DOHH2 (cell line): ENCODE measurements at regions not wholly inside any gene's neighbourhood (a gene's known extent, or its start where the extent isn't known, plus 50 kb on each side); places are given as distances from the start of the nearest gene placed in this dataset.

ENCODE experiments used
- H3F3A ChIP-seq: fragments of 200-600 bp; sonication (generic), shearing (Covaris generic); 2 replicates; pipeline ENCODE4 v1.6.0; 2016; ENCODE audit warnings: antibody characterized with exemption, mild to moderate bottlenecking; ENCODE audit not compliant: control insufficient read depth, insufficient read depth
- H3K27ac ChIP-seq: fragments of 200-600 bp; sonication (generic); 2 replicates; pipeline ENCODE4 v1.5.1; 2014; ENCODE audit warnings: low read depth, mild to moderate bottlenecking, low read length, moderate library complexity
- H3K27me3 ChIP-seq: fragments of 200-600 bp; sonication (generic); 2 replicates; pipeline ENCODE4 v1.6.1; 2014; ENCODE audit warnings: mild to moderate bottlenecking, low read length, mixed read lengths; ENCODE audit not compliant: control insufficient read depth
- H3K36me3 ChIP-seq: fragments of 200-600 bp; sonication (generic); 2 replicates; pipeline ENCODE4 v1.6.1; 2014; ENCODE audit warnings: mild to moderate bottlenecking, low read length, moderate library complexity, mixed read lengths; ENCODE audit not compliant: control insufficient read depth
- H3K4me1 ChIP-seq: fragments of 200-600 bp; sonication (generic); 2 replicates; pipeline ENCODE4 v1.6.1; 2014; ENCODE audit warnings: mild to moderate bottlenecking, low read length, mixed read lengths; ENCODE audit not compliant: control insufficient read depth
- H3K4me2 ChIP-seq: fragments of 200-600 bp; sonication (generic); 2 replicates; pipeline ENCODE4 v1.6.0; 2014; ENCODE audit warnings: mild to moderate bottlenecking, low read length, moderate library complexity
- H3K4me3 ChIP-seq: fragments of 200-600 bp; sonication (generic); 2 replicates; pipeline ENCODE4 v1.5.1; 2014; ENCODE audit warnings: mild to moderate bottlenecking, low read length, mixed read lengths
- H3K79me2 ChIP-seq: fragments of 200-600 bp; sonication (generic); 2 replicates; pipeline ENCODE4 v1.6.1; 2014; ENCODE audit warnings: mild to moderate bottlenecking, low read length, mixed read lengths; ENCODE audit not compliant: control insufficient read depth
- H3K9me2 ChIP-seq: fragments of 200-600 bp; sonication (generic); replicated peaks from 2 replicates; pipeline ENCODE4 v1.6.1; 2014; ENCODE audit warnings: mild to moderate bottlenecking, low read length, mixed read lengths; ENCODE audit not compliant: control insufficient read depth
- H3K9me3 ChIP-seq: fragments of 200-600 bp; sonication (generic); 2 replicates; pipeline ENCODE4 v1.6.1; 2014; ENCODE audit warnings: antibody characterized with exemption, low read length, mixed read lengths; ENCODE audit not compliant: control insufficient read depth, insufficient read depth
- H4K20me1 ChIP-seq: fragments of 200-600 bp; sonication (generic); 2 replicates; pipeline ENCODE4 v1.6.0; 2014; ENCODE audit warnings: low read depth, mild to moderate bottlenecking, antibody characterized with exemption, low read length, moderate library complexity; ENCODE audit not compliant: control insufficient read depth, insufficient read depth
- EZH2phosphoT487 ChIP-seq: fragments of 200-600 bp; sonication (generic); IDR thresholded peaks from 2 replicates; pipeline ENCODE4 v1.6.1; 2017; ENCODE audit warnings: borderline replicate concordance, mild to moderate bottlenecking, antibody characterized with exemption, low read length, moderate library complexity, mixed read lengths
- TF ChIP-seq, protein P1 (sequence below): fragments of 200-600 bp; sonication (generic); IDR thresholded peaks from one replicate; pipeline ENCODE4 v1.5.1; 2014; ENCODE audit warnings: antibody characterized with exemption, mild to moderate bottlenecking, low read depth, low read length; ENCODE audit not compliant: poor library complexity, severe bottlenecking

DNA sequence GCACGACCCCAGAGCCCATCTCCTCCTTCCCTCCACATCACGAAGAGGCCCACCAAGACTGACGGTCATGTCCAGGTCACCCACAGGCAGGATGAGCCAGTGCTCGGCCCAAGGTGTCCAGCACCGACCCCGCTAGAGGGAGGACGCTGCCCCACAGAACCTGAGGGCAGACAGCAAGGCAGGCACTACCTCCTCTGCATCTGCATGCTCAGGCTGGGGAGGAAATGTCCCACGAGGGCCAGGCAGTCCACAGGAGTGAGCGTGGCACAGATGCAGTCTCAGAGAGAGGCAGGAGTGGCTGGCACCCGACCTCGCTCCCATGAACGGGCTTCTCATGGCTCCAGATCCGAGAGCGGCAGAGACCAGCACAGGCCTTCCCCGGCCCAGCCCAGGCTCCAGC is 133.2 kb downstream of the TUBA3C start:
- Histone ChIP-seq H3K4me3 (no peak overlapping the region), H3K36me3 (no peaks in the 10 kb centered on the region), H3K4me1 (no peaks in the 10 kb centered on the region), H3F3A (no peaks in the 10 kb centered on the region), H3K9me2 (no peaks in the 10 kb centered on the region), H3K79me2 (no peaks in the 10 kb centered on the region), H3K27ac (no peak overlapping the region), H3K4me2 (no peak overlapping the region), H3K9me3 (peaks cover 37% of the 10 kb centered on the region; the same call in 1 of the 2 replicates), H4K20me1 (no peaks in the 10 kb centered on the region), H3K27me3 (no peaks in the 10 kb centered on the region)
- TF ChIP-seq, protein P1, sequence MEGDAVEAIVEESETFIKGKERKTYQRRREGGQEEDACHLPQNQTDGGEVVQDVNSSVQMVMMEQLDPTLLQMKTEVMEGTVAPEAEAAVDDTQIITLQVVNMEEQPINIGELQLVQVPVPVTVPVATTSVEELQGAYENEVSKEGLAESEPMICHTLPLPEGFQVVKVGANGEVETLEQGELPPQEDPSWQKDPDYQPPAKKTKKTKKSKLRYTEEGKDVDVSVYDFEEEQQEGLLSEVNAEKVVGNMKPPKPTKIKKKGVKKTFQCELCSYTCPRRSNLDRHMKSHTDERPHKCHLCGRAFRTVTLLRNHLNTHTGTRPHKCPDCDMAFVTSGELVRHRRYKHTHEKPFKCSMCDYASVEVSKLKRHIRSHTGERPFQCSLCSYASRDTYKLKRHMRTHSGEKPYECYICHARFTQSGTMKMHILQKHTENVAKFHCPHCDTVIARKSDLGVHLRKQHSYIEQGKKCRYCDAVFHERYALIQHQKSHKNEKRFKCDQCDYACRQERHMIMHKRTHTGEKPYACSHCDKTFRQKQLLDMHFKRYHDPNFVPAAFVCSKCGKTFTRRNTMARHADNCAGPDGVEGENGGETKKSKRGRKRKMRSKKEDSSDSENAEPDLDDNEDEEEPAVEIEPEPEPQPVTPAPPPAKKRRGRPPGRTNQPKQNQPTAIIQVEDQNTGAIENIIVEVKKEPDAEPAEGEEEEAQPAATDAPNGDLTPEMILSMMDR: no peak
- TF ChIP-seq EZH2phosphoT487: no peak

DNA sequence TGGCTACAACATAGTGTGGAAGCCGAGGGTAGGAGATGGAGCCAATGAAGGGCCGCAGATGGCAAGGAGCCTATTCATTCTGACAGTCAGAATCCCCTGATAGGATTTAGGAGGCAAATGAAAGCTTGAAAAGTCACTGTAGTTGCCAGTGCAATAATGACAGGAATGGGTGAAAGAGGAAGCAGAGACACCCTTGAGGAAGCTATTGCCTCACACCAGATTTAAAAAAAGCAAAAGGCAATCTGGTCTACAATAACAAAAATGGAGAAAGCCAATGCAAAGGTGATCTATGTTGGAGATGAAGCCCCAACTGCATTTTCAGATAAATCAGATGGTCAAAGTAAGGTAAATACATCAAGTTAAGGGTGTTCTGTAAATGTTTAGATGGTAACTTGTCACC is 158.5 kb downstream of the TUBA3C start:
- TF ChIP-seq, protein P1: no peak
- no peak for TF ChIP-seq EZH2phosphoT487
- Histone ChIP-seq H3K4me1 (no peaks in the 10 kb centered on the region), H4K20me1 (no peaks in the 10 kb centered on the region), H3F3A (no peaks in the 10 kb centered on the region), H3K4me3 (no peak overlapping the region), H3K9me2 (no peaks in the 10 kb centered on the region), H3K27me3 (no peaks in the 10 kb centered on the region), H3K9me3 (no peaks in the 10 kb centered on the region; the same call in 1 of the 2 replicates), H3K4me2 (no peak overlapping the region), H3K27ac (no peak overlapping the region), H3K36me3 (no peaks in the 10 kb centered on the region), H3K79me2 (no peaks in the 10 kb centered on the region)

DNA sequence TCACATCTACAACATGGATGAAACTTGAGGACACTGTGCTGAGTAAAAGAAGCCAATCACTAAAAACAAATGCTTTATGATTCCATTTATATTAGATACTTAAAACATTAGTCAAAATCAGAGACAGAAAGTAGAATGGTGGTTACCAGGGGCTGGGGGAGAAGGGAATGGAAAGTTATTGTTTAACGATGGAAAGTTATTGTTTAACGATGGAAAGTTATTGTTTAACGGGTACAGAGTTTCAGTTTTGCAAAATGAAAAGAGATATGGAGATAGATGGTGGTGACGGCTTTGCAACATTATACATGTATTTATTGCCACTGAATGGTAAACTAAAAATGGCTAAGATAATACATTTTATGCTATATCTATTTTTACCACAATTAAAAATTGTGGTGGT is 160.6 kb downstream of the TUBA3C start:
- H3K4me1 ChIP-seq: no peaks in the 10 kb centered on the region
- H3K36me3 ChIP-seq: no peaks in the 10 kb centered on the region
- H3F3A ChIP-seq: no peaks in the 10 kb centered on the region
- no peaks in the 10 kb centered on the region for H3K9me2 ChIP-seq
- no peak overlapping the region for H3K4me2 ChIP-seq
- no peak for TF ChIP-seq EZH2phosphoT487
- TF ChIP-seq, protein P1: no peak
- H4K20me1 ChIP-seq: no peaks in the 10 kb centered on the region
- no peaks in the 10 kb centered on the region; the same call in 1 of the 2 replicates for H3K9me3 ChIP-seq
- H3K27ac ChIP-seq: no peak overlapping the region
- H3K27me3 ChIP-seq: no peaks in the 10 kb centered on the region
- no peaks in the 10 kb centered on the region for H3K79me2 ChIP-seq
- H3K4me3 ChIP-seq: no peak overlapping the region
